HG02571 (cell line): ENCODE measurements at regions not wholly inside any gene's neighbourhood (a gene's known extent, or its start where the extent isn't known, plus 50 kb on each side); places are given as distances from the start of the nearest gene placed in this dataset.

ENCODE experiments used
- ATAC-seq: cut with Tn5 transposase; IDR thresholded peaks from one replicate; pipeline ENCODE4 v1.9.1; 2021; ENCODE audit warnings: mild to moderate bottlenecking, moderate library complexity; ENCODE audit not compliant: unreplicated experiment

- ATAC-seq = no peak
Measured at GRCh38 chr22:48786679-48786996, 1041.0 kb downstream of the BRD1 start.

- no peak for ATAC-seq
Measured at GRCh38 chr22:48785792-48786678, 1041.6 kb downstream of the BRD1 start.

GRCh38 chr22:48784701-48785503 lies 1042.8 kb downstream of the BRD1 start:
- no peak for ATAC-seq

GRCh38 chr22:48783821-48784266 lies 1043.8 kb downstream of the BRD1 start:
- ATAC-seq = no peak

GRCh38 chr22:48782811-48783511 lies 1044.7 kb downstream of the BRD1 start:
- no peak for ATAC-seq

- ATAC-seq = no peak
Measured at GRCh38 chr22:48782326-48782725, 1045.3 kb downstream of the BRD1 start.

- no peak for ATAC-seq
Measured at GRCh38 chr22:48781868-48782267, 1045.8 kb downstream of the BRD1 start.

- no peak for ATAC-seq
Measured at GRCh38 chr22:48781391-48781790, 1046.3 kb downstream of the BRD1 start.

GRCh38 chr22:48780597-48781277 lies 1046.9 kb downstream of the BRD1 start:
- ATAC-seq = no peak

GRCh38 chr22:48779661-48780596 lies 1047.7 kb downstream of the BRD1 start:
- no peak for ATAC-seq

- no peak for ATAC-seq
Measured at GRCh38 chr22:48779211-48779643, 1048.4 kb downstream of the BRD1 start.

- no peak for ATAC-seq
Measured at GRCh38 chr22:48778308-48779195, 1049.1 kb downstream of the BRD1 start.

- ATAC-seq = no peak
Measured at GRCh38 chr22:48772286-48772907, 1055.3 kb downstream of the BRD1 start.

- ATAC-seq = no peak
Measured at GRCh38 chr22:48765595-48765994, 1062.1 kb downstream of the BRD1 start.

GRCh38 chr22:48761546-48761945 lies 1066.1 kb downstream of the BRD1 start:
- no peak for ATAC-seq

GRCh38 chr22:48760481-48761390 lies 1066.9 kb downstream of the BRD1 start:
- no peak for ATAC-seq
